H1 (cell line): ENCODE measurements at regions not wholly inside any gene's neighbourhood (a gene's known extent, or its start where the extent isn't known, plus 50 kb on each side); places are given as distances from the start of the nearest gene placed in this dataset.

ENCODE experiments used
- CTCF ChIA-PET: fragments of 300-600 bp; sonication (Branson Sonifier 250); formaldehyde crosslinking; loops from one replicate; lab custom pipeline; 2021; ENCODE audit not compliant: partially characterized antibody; lab: Charles Lee
- POLR2A ChIA-PET: fragments of 300-600 bp; sonication (Branson Sonifier 250); formaldehyde crosslinking; loops from one replicate; lab custom pipeline; 2021; ENCODE audit warnings: inconsistent platforms; ENCODE audit not compliant: partially characterized antibody; lab: Charles Lee
- DNase-seq, 2 experiments: peaks; one replicate each; pipeline versions ENCODE4 v3.0.0 to v3.0.0-alpha.2; 2010 to 2022; ENCODE audit warnings: low spot score in 2 of 2, low read depth in 1 of 2, mixed read lengths in 1 of 2
- FAIRE-seq: peaks from 2 replicates; lab custom pipeline; 2011; peaks lifted over from hg19 to GRCh38; lab: Jason Lieb, UNC
- H2AFZ ChIP-seq: 2 replicates; pipeline ENCODE4 v1.8.1; 2012; ENCODE audit warnings: low read length, inconsistent platforms
- H2AK5ac ChIP-seq: 2 replicates; pipeline ENCODE4 v1.6.1; 2013; ENCODE audit warnings: low read depth, low read length
- H2BK120ac ChIP-seq: replicated peaks from 2 replicates; pipeline ENCODE3; 2013; ENCODE audit warnings: low read depth, low read length, inconsistent platforms
- H2BK12ac ChIP-seq: 2 replicates; pipeline ENCODE4 v1.6.1; 2013; ENCODE audit warnings: low read depth, low read length
- H2BK15ac ChIP-seq: 2 replicates; pipeline ENCODE4 v1.6.1; 2013; ENCODE audit warnings: low read length
- H2BK20ac ChIP-seq: 2 replicates; pipeline ENCODE4 v1.6.1; 2013; ENCODE audit warnings: low read length
- H2BK5ac ChIP-seq: 2 replicates; pipeline ENCODE4 v1.6.1; 2013; ENCODE audit warnings: low read depth, low read length
- H3K14ac ChIP-seq: 2 replicates; pipeline ENCODE4 v1.6.1; 2013; ENCODE audit warnings: inconsistent platforms; ENCODE audit not compliant: insufficient read length
- H3K18ac ChIP-seq: 2 replicates; pipeline ENCODE4 v1.6.1; 2013; ENCODE audit warnings: low read length; ENCODE audit errors: extremely low read depth
- H3K23ac ChIP-seq: 2 replicates; pipeline ENCODE4 v1.6.1; 2013; ENCODE audit warnings: inconsistent platforms; ENCODE audit not compliant: insufficient read length
- H3K23me2 ChIP-seq: 2 replicates; pipeline ENCODE4 v1.6.1; 2013; ENCODE audit warnings: low read depth, low read length
- H3K27ac ChIP-seq: 2 replicates; pipeline ENCODE4 v1.6.1; 2011; ENCODE audit warnings: low read depth, low read length, inconsistent platforms
- H3K27me3 ChIP-seq, 4 experiments: replicated peaks in 1 of 4; 1 replicate in 1 of 4; 2 replicates in 3 of 4; pipeline versions ENCODE4 v1.6.1 to v1.8.1; 2011 to 2013; ENCODE audit warnings: low read length in 3 of 4, mild to moderate bottlenecking in 3 of 4, inconsistent platforms in 2 of 4, mixed read lengths in 2 of 4, moderate library complexity in 1 of 4; ENCODE audit not compliant: control insufficient read depth in 3 of 4, insufficient read depth in 3 of 4; ENCODE audit errors: extremely low read depth in 1 of 4
- H3K36me3 ChIP-seq, 4 experiments: 2 replicates each; pipeline versions ENCODE4 v1.6.1 to v1.8.1; 2011 to 2013; ENCODE audit warnings: mild to moderate bottlenecking in 4 of 4, low read length in 3 of 4, moderate library complexity in 2 of 4, control low read depth in 1 of 4, inconsistent platforms in 1 of 4; ENCODE audit not compliant: insufficient read depth in 4 of 4, control insufficient read depth in 2 of 4
- H3K4ac ChIP-seq: replicated peaks from 2 replicates; pipeline ENCODE3; 2013; ENCODE audit warnings: low read length, low read depth, mixed read lengths, inconsistent platforms; ENCODE audit not compliant: insufficient read length
- H3K4me1 ChIP-seq, 4 experiments: replicated peaks in 1 of 4; 1 replicate in 1 of 4; 2 replicates in 3 of 4; pipeline versions ENCODE4 v1.6.1 to v1.8.1; 2011 to 2013; ENCODE audit warnings: low read length in 3 of 4, inconsistent platforms in 2 of 4, mixed read lengths in 1 of 4; ENCODE audit not compliant: insufficient read depth in 4 of 4, control insufficient read depth in 3 of 4
- H3K4me2 ChIP-seq, 2 experiments: 2 replicates each; pipeline versions ENCODE4 v1.6.1 to v1.8.1; 2011 to 2013; ENCODE audit warnings: low read depth in 2 of 2, low read length in 2 of 2, control low read depth in 1 of 2, inconsistent platforms in 1 of 2, mild to moderate bottlenecking in 1 of 2; ENCODE audit not compliant: insufficient read depth in 1 of 2
- H3K4me3 ChIP-seq, 4 experiments: fragments of 200-600, 300-600 bp in 1 of 4; sonication (generic), shearing (Covaris generic), sonication (Bioruptor Twin) in 1 of 4; 2 replicates each; pipeline versions ENCODE4 v1.5.1 to v1.8.1; 2011 to 2016; ENCODE audit warnings: low read length in 4 of 4, low read depth in 3 of 4, control low read depth in 2 of 4, inconsistent platforms in 2 of 4, mild to moderate bottlenecking in 2 of 4, mixed read lengths in 1 of 4, moderate library complexity in 1 of 4; ENCODE audit not compliant: insufficient read depth in 2 of 4; ENCODE audit errors: extremely low read depth in 1 of 4
- H3K56ac ChIP-seq: replicated peaks from 2 replicates; pipeline ENCODE3; 2013; ENCODE audit warnings: low read depth, mild to moderate bottlenecking, mixed read lengths, low read length, inconsistent platforms; ENCODE audit not compliant: insufficient read length
- H3K79me1 ChIP-seq: 2 replicates; pipeline ENCODE4 v1.6.1; 2013; ENCODE audit warnings: low read depth, low read length, control low read depth
- H3K79me2 ChIP-seq, 2 experiments: 2 replicates each; pipeline versions ENCODE4 v1.6.1 to v1.8.1; 2012 to 2013; ENCODE audit warnings: low read length in 2 of 2, mild to moderate bottlenecking in 2 of 2, inconsistent platforms in 1 of 2; ENCODE audit not compliant: insufficient read depth in 2 of 2, control insufficient read depth in 1 of 2
- H3K9ac ChIP-seq, 4 experiments: replicated peaks in 1 of 4; 1 replicate in 1 of 4; 2 replicates in 3 of 4; pipeline versions ENCODE4 v1.6.1 to v1.8.1; 2011 to 2013; ENCODE audit warnings: low read depth in 3 of 4, low read length in 3 of 4, control low read depth in 2 of 4, mild to moderate bottlenecking in 2 of 4, moderate library complexity in 2 of 4, inconsistent platforms in 1 of 4; ENCODE audit errors: extremely low read depth in 1 of 4
- H3K9me3 ChIP-seq, 2 experiments: 2 replicates each; pipeline versions ENCODE4 v1.6.1 to v1.8.1; 2012 to 2013; ENCODE audit warnings: mild to moderate bottlenecking in 2 of 2, moderate library complexity in 2 of 2, control low read depth in 1 of 2, inconsistent platforms in 1 of 2, low read depth in 1 of 2, low read length in 1 of 2, mixed read lengths in 1 of 2; ENCODE audit not compliant: insufficient read depth in 2 of 2
- H4K20me1 ChIP-seq, 2 experiments: replicated peaks in 1 of 2; 2 replicates each; pipeline versions ENCODE3 to v1.8.1; 2011 to 2013; ENCODE audit warnings: inconsistent platforms in 2 of 2, low read length in 2 of 2, mild to moderate bottlenecking in 1 of 2; ENCODE audit not compliant: insufficient read depth in 2 of 2, control insufficient read depth in 1 of 2
- H4K5ac ChIP-seq: 2 replicates; pipeline ENCODE4 v1.6.1; 2013; ENCODE audit warnings: low read length, low read depth, mixed read lengths, inconsistent platforms; ENCODE audit not compliant: insufficient read length
- H4K8ac ChIP-seq: 2 replicates; pipeline ENCODE4 v1.8.0; 2013; ENCODE audit warnings: mild to moderate bottlenecking, moderate library complexity, low read length, inconsistent platforms; ENCODE audit not compliant: insufficient read depth; ENCODE audit errors: extremely low read depth
- H4K91ac ChIP-seq: replicated peaks from 2 replicates; pipeline ENCODE3; 2013; ENCODE audit warnings: low read length, mixed read lengths, inconsistent platforms; ENCODE audit not compliant: insufficient read length
- ASH2L ChIP-seq: fragments of 200-600, 300-600 bp; sonication (generic); IDR thresholded peaks from one replicate; pipeline ENCODE4 v1.7.1; 2017; ENCODE audit warnings: low read length
- ATF2 ChIP-seq: IDR thresholded peaks from 2 replicates; pipeline ENCODE4 v1.6.1; 2012; ENCODE audit warnings: low read length, inconsistent platforms
- CEBPB ChIP-seq: IDR thresholded peaks from 2 replicates; pipeline ENCODE4 v1.6.1; 2012; ENCODE audit warnings: low read depth, low read length
- CHD2 ChIP-seq: IDR thresholded peaks from 2 replicates; pipeline ENCODE4 v1.6.1; 2012; ENCODE audit warnings: low read length, improper control_type of control experiment
- GABPA ChIP-seq: IDR thresholded peaks from 2 replicates; pipeline ENCODE4 v1.6.1; 2011; ENCODE audit warnings: mild to moderate bottlenecking, low read length, moderate library complexity, borderline replicate concordance; ENCODE audit not compliant: insufficient read depth
- KDM1A ChIP-seq: fragments of 200-600, 300-600 bp; sonication (generic); IDR thresholded peaks from 2 replicates; pipeline ENCODE4 v1.7.1; 2016; ENCODE audit warnings: mild to moderate bottlenecking, low read length, borderline replicate concordance
- KDM4A ChIP-seq: IDR thresholded peaks from one replicate; pipeline ENCODE4 v1.7.1; 2012; ENCODE audit warnings: low read depth, mild to moderate bottlenecking, moderate library complexity, low read length, inconsistent platforms; ENCODE audit not compliant: severe bottlenecking
- NRF1 ChIP-seq: IDR thresholded peaks from 2 replicates; pipeline ENCODE4 v1.6.1; 2011; ENCODE audit warnings: mild to moderate bottlenecking, low read depth, low read length, improper control_type of control experiment
- POU5F1 ChIP-seq: IDR thresholded peaks from 2 replicates; pipeline ENCODE4 v1.6.1; 2011; ENCODE audit warnings: low read depth, mild to moderate bottlenecking, low read length, moderate library complexity
- SIRT6 ChIP-seq: IDR thresholded peaks from one replicate; pipeline ENCODE4 v1.7.1; 2012; ENCODE audit warnings: low read length, inconsistent platforms
- SIX5 ChIP-seq: IDR thresholded peaks from 2 replicates; pipeline ENCODE4 v1.6.1; 2011; ENCODE audit warnings: mild to moderate bottlenecking, low read depth, low read length
- TBP ChIP-seq: IDR thresholded peaks from 2 replicates; pipeline ENCODE4 v1.6.1; 2011; ENCODE audit warnings: low read depth, low read length, improper control_type of control experiment
- USF2 ChIP-seq: IDR thresholded peaks from 2 replicates; pipeline ENCODE4 v1.6.1; 2011; ENCODE audit warnings: low read length, improper control_type of control experiment
- WGBS, 2 experiments: shearing (Covaris generic) in 1 of 2; methylation state at CpG; one replicate each; pipeline versions ENCODE4 v1.1.6 to v1.1.7; 2013 to 2015; ENCODE audit warnings: low lambda C conversion rate in 2 of 2, mixed read lengths in 2 of 2, inconsistent platforms in 1 of 2, low coverage in 1 of 2, missing lambda C conversion rate in 1 of 2; ENCODE audit not compliant: insufficient replicate concordance in 2 of 2, insufficient coverage in 1 of 2, insufficient read length in 1 of 2; ENCODE audit errors: extremely low coverage in 1 of 2, missing lambda C conversion rate in 1 of 2; 5-methylcytosine and 5-hydroxymethylcytosine counted together

GRCh38 chr9:87810008-87810407, 72.7 kb upstream of the SPATA31E1 start:
- CTCF ChIA-PET = interaction anchor here (1.1 to 6.5 kb wide), 5 partner anchors 84 to 133 kb away, joined by 4 to 88 read pairs (median 31); partner anchors contain the start of gene CTSL
- DNase-seq = no peak
- POLR2A ChIA-PET = no interaction called here
- no peak for TF ChIP-seq TBP
- no peak for TF ChIP-seq KDM1A
- no peak for TF ChIP-seq ATF2
- no peak for TF ChIP-seq KDM4A
- no peak for TF ChIP-seq ASH2L
- TF ChIP-seq CEBPB = no peak
- no peak for TF ChIP-seq SIX5
- TF ChIP-seq CHD2 = no peak
- no peak for TF ChIP-seq POU5F1
- no peak for TF ChIP-seq NRF1
- no peak for TF ChIP-seq USF2
- TF ChIP-seq GABPA = no peak
- TF ChIP-seq SIRT6 = no peak

More at GRCh38 chr9:87810008-87810407, 72.7 kb upstream of the SPATA31E1 start:
- Histone ChIP-seq H3K18ac (no peak overlapping the region), H2BK20ac (no peak overlapping the region), H3K4me3 (no peak overlapping the region), H3K14ac (no peak overlapping the region), H4K8ac (no peak overlapping the region), H3K4ac (no peak overlapping the region), H3K4me1 (no peaks in the 10 kb centered on the region; a peak in 1 of 7 replicates), H2AFZ (no peak overlapping the region), H3K27ac (no peak overlapping the region), H4K91ac (no peak overlapping the region), H4K5ac (no peak overlapping the region), H2BK5ac (no peak overlapping the region), H3K4me2 (no peak overlapping the region), H3K79me2 (no peaks in the 10 kb centered on the region), H3K23me2 (no peaks in the 10 kb centered on the region), H2BK12ac (no peak overlapping the region), H3K9ac (no peak overlapping the region), H3K56ac (no peak overlapping the region), H3K36me3 (no peaks in the 10 kb centered on the region), H3K23ac (no peak overlapping the region), H2BK15ac (no peak overlapping the region), H2BK120ac (no peak overlapping the region), H3K79me1 (no peaks in the 10 kb centered on the region), H2AK5ac (no peak overlapping the region), H3K9me3 (no peaks in the 10 kb centered on the region; a peak in 1 of 4 replicates), H4K20me1 (no peaks in the 10 kb centered on the region), H3K27me3 (no peaks in the 10 kb centered on the region)
- 87% methylated on average over 5 of the region's 5 CpGs; no CpG with 5 or more reads in 1 of the 2 experiments for WGBS, 2 experiments
- no peak for FAIRE-seq
